ENCODE measurements at regions not wholly inside any gene's neighbourhood (a gene's known extent, or its start where the extent isn't known, plus 50 kb on each side); places are given as distances from the start of the nearest gene placed in this dataset.
A peak's percentile ranks its signal among the peaks of the same experiment; 100 is the strongest.

- TF ChIP-seq CTCF (IDR thresholded peaks at IDR 0.05; ENCODE audit: low read depth, low read length): no peak
- no peak overlapping the region for H3K4me3 ChIP-seq (ENCODE audit: low read depth, low read length)
Observed at GRCh38 chr4:122293374-122294365, 85.1 kb upstream of the ADAD1 start.

GRCh38 chr4:122297694-122298093, 81.1 kb upstream of the ADAD1 start:
- no peak for TF ChIP-seq CTCF (IDR thresholded peaks at IDR 0.05; ENCODE audit: low read depth, low read length)
- no peak overlapping the region for H3K4me3 ChIP-seq (ENCODE audit: low read depth, low read length)

GRCh38 chr4:122300776-122301175, 78.0 kb upstream of the ADAD1 start:
- H3K4me3 ChIP-seq (ENCODE audit: low read depth, low read length): no peak overlapping the region
- TF ChIP-seq CTCF (IDR thresholded peaks at IDR 0.05; ENCODE audit: low read depth, low read length): no peak; the same call in 1 of the 2 replicates

GRCh38 chr4:122305853-122306252, 73.0 kb upstream of the ADAD1 start:
- no peak overlapping the region for H3K4me3 ChIP-seq (ENCODE audit: low read depth, low read length)
- no peak for TF ChIP-seq CTCF (IDR thresholded peaks at IDR 0.05; ENCODE audit: low read depth, low read length)

- peak; percentile 23; the same call in 1 of the 2 replicates for TF ChIP-seq CTCF (IDR thresholded peaks at IDR 0.05; ENCODE audit: low read depth, low read length)
- H3K4me3 ChIP-seq (ENCODE audit: low read depth, low read length): no peak overlapping the region
Observed at GRCh38 chr4:122309988-122310626, 68.7 kb upstream of the ADAD1 start.

- H3K4me3 ChIP-seq (ENCODE audit: low read depth, low read length): no peak overlapping the region
- no peak for TF ChIP-seq CTCF (IDR thresholded peaks at IDR 0.05; ENCODE audit: low read depth, low read length)
Observed at GRCh38 chr4:122313006-122313646, 65.7 kb upstream of the ADAD1 start.
